NB4 (cell line): ENCODE measurements at regions not wholly inside any gene's neighbourhood (a gene's known extent, or its start where the extent isn't known, plus 50 kb on each side); places are given as distances from the start of the nearest gene placed in this dataset.

Source experiments
- CTCF ChIP-seq: IDR thresholded peaks from one replicate; pipeline ENCODE4 v1.5.1; 2012; ENCODE audit warnings: low read depth, low read length
- MAX ChIP-seq: IDR thresholded peaks from 2 replicates; pipeline ENCODE4 v1.6.1; 2011; ENCODE audit warnings: low read depth, low read length
- MYC ChIP-seq: IDR thresholded peaks from 2 replicates; pipeline ENCODE4 v1.6.1; 2011; ENCODE audit warnings: low read depth, low read length
- POLR2A ChIP-seq: IDR thresholded peaks from 2 replicates; pipeline ENCODE4 v1.6.1; 2011; ENCODE audit warnings: mild to moderate bottlenecking; ENCODE audit not compliant: insufficient read length; ENCODE audit errors: extremely low read depth

DNA sequence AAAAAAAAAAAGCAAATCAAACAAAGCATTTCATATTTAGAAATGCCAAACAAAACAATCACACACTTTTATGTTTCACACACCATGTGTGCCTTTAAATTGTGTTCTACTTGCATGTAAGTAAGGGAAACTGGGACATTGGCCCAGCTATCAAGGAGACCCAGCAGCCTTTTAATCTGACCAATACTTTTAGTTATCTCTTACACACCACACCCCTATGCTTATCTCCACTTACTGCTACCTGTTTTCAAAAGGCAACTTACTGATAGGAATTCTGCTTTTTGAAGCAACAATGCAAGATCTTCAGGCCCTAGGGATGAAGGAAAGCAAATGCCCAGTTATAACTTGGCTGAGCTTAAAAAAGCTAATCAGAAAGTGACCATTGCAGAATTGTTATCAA is 1244.8 kb upstream of the SORCS1 start:
- TF ChIP-seq CTCF (no peak), POLR2A (no peak), MAX (no peak), MYC (no peak)
